HFF-Myc (cell line): ENCODE measurements at regions not wholly inside any gene's neighbourhood (a gene's known extent, or its start where the extent isn't known, plus 50 kb on each side); places are given as distances from the start of the nearest gene placed in this dataset.

Experiments
- DNase-seq: peaks from one replicate; pipeline ENCODE4 v3.0.0-alpha.2; 2011; ENCODE audit warnings: low read depth; ENCODE audit errors: extremely low read depth
- H3K4me3 ChIP-seq: replicated peaks from 2 replicates; pipeline ENCODE4 v1.5.1; 2011; ENCODE audit warnings: low read depth, mild to moderate bottlenecking, control low read depth, low read length
- CTCF ChIP-seq: IDR thresholded peaks from 2 replicates; pipeline ENCODE4 v1.5.1; 2012; ENCODE audit warnings: mild to moderate bottlenecking, low read depth, low read length, control low read depth; ENCODE audit errors: missing control alignments

DNA sequence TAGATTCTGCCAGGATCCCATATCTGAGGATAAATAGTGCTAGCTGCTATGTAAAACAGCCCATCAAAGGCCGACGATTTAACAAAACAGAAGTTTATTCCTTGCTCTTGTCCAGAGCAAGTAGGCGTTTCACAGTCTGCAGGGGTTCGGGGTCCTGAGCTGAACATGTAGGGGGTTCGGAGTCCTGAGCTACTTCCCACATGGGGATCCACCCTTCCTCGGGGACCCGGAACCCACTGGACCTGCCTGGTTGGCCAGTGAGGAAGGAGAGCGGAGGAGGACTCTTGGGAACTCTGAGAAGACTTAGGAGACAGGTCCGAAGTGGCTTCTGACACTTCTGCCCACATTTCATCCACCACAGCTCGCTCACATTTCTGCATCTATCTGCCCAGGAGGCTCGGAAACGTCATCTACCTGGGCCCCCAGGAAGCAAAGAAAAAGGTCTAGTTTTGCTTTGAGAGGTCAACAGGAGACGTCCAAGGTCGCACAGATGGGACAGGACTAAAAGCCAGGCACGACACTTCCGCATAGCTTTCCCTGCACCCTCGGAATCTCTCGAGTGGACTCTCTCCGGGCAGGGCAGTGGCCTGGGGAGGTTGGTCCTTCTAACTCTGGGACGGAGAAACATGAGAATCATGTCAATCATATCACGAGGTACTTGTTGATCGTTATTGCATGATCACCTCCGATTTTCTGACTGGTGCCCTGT lies 86.4 kb downstream of the MICALL2 start:
- TF ChIP-seq CTCF = no peak
- H3K4me3 ChIP-seq = no peak overlapping the region
- DNase-seq = no peak

GRCh38 chr7:1377111-1377909 lies 82.0 kb downstream of the MICALL2 start:
- no peak for TF ChIP-seq CTCF
- no peak for DNase-seq
- no peak overlapping the region for H3K4me3 ChIP-seq

GRCh38 chr7:1378610-1379601 lies 80.4 kb downstream of the MICALL2 start:
- no peak for TF ChIP-seq CTCF
- H3K4me3 ChIP-seq = no peak overlapping the region
- DNase-seq = no peak

- TF ChIP-seq CTCF = no peak
- no peak for DNase-seq
- no peak overlapping the region for H3K4me3 ChIP-seq
Measured at GRCh38 chr7:1380231-1380815, 78.9 kb downstream of the MICALL2 start.

DNA sequence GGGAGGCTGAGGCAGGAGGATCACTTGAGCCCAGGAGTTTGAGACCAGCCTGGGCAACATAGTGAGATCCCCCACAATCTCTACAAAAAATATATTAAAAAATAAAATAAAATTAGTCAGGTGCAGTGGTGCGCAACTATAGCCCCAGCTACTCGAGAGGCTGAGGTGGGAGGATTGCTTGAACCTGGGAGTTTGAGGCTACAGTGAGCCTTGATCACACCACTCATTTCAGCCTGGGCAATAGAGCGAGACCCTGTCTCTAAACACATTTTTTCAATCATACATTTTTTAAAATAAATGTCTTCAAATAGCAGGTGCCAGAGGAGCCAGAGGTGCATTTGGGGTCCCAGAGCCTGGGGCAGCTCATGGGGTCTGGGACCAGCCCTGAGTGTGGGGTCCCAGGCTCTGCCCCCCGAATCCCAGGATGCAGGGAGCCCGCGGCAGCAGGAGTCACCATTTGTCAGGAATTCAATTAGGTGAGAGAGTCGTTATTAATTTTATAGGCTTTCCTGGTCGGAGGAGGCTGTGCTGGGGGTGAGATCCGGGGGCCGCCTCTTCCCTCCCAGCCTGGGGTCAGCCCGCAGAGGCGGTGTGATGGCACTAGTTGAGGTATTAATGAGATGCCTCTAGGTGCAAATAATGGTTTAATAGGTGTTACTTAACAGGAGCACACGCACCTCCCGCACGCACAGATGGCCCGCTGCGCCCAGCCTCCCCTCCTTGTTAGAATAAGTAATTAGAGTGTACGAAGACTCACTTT lies 78.3 kb downstream of the MICALL2 start:
- TF ChIP-seq CTCF = no peak
- DNase-seq = no peak
- H3K4me3 ChIP-seq = no peak overlapping the region
